ENCODE measurements at regions not wholly inside any gene's neighbourhood (a gene's known extent, or its start where the extent isn't known, plus 50 kb on each side); places are given as distances from the start of the nearest gene placed in this dataset.

DNA sequence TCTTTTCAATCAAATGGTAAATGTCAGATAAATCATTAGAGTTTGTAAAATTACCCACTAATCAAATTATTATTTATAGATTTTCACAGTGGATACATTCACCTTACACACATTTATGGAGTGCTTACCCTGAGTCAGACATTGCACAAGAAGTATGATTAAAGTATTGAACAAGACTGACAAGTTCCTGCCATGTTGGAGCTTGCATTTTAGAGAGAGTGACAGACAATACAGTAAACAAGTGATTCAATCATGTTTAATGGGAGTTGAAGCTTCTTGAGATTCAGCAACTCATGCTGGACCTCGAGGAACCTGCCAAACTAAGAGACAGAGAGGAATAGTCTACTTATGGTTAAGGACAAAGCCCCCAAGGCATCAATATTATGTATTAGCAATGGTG is 487.8 kb downstream of the PCDH17 start:
- H3K36me3 ChIP-seq (ENCODE audit: insufficient read depth, low read length) = no peaks in the 10 kb centered on the region
- no peaks in the 10 kb centered on the region for H3K9me3 ChIP-seq (ENCODE audit: low read length)
- H3K27me3 ChIP-seq (ENCODE audit: control insufficient read depth in 1 of 2, insufficient read depth in 2 of 2, low read length in 2 of 2) = no peaks in the 10 kb centered on the region
- H3K4me1 ChIP-seq (ENCODE audit: insufficient read depth, low read length) = no peaks in the 10 kb centered on the region
- no peak overlapping the region for H3K4me3 ChIP-seq (ENCODE audit: low read depth in 1 of 2, low read length in 2 of 2)
- H3K27ac ChIP-seq (ENCODE audit: low read depth, low read length) = no peak overlapping the region
- no peak overlapping the region for H3K9ac ChIP-seq (ENCODE audit: low read length)

DNA sequence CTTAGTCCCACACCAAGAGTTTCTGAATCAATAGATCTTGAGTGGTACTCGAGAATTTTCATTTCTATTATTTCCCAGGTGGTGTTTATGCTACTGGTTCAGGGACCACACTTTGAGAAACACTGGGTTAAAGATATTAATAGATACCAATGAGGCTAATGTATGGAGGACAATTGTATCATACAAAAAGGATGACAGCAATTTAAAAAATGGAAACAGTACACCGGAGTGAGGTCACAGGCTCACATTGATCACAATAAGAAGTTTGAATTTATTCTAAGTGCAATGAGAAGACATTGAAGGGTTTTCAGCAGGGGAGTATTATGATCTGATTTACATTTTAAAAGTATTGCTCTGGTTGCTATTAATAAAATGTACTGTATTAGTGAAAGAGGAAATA is 488.3 kb downstream of the PCDH17 start:
- Histone ChIP-seq H3K4me3 (ENCODE audit: low read depth in 1 of 2, low read length in 2 of 2) (no peak overlapping the region), H3K27me3 (ENCODE audit: control insufficient read depth in 1 of 2, insufficient read depth in 2 of 2, low read length in 2 of 2) (no peaks in the 10 kb centered on the region), H3K36me3 (ENCODE audit: insufficient read depth, low read length) (no peaks in the 10 kb centered on the region), H3K9ac (ENCODE audit: low read length) (no peak overlapping the region), H3K9me3 (ENCODE audit: low read length) (no peaks in the 10 kb centered on the region), H3K27ac (ENCODE audit: low read depth, low read length) (no peak overlapping the region), H3K4me1 (ENCODE audit: insufficient read depth, low read length) (no peaks in the 10 kb centered on the region)

DNA sequence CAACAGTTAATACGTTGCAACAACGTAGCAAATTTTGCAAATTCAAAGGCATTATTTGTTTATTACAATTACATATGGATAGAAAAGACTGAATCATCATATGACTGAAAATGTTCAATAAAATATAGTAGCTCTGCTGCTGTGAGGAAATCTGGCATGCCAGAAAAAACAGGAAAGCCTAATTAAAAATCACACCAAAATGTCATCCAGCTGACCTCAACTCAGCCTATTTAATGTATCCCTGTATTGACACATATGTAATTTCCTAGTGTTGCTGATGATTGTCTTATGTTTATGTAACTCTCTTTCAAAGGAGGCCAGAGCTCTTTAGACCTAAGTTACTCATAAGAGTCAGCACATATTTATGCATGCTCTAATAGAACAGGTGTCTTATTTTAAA is 495.0 kb downstream of the PCDH17 start:
- Histone ChIP-seq H3K27me3 (ENCODE audit: control insufficient read depth in 1 of 2, insufficient read depth in 2 of 2, low read length in 2 of 2) (no peaks in the 10 kb centered on the region), H3K4me1 (ENCODE audit: insufficient read depth, low read length) (no peaks in the 10 kb centered on the region), H3K27ac (ENCODE audit: low read depth, low read length) (no peak overlapping the region), H3K4me3 (ENCODE audit: low read depth in 1 of 2, low read length in 2 of 2) (no peak overlapping the region), H3K9me3 (ENCODE audit: low read length) (no peaks in the 10 kb centered on the region), H3K36me3 (ENCODE audit: insufficient read depth, low read length) (no peaks in the 10 kb centered on the region), H3K9ac (ENCODE audit: low read length) (no peak overlapping the region)

DNA sequence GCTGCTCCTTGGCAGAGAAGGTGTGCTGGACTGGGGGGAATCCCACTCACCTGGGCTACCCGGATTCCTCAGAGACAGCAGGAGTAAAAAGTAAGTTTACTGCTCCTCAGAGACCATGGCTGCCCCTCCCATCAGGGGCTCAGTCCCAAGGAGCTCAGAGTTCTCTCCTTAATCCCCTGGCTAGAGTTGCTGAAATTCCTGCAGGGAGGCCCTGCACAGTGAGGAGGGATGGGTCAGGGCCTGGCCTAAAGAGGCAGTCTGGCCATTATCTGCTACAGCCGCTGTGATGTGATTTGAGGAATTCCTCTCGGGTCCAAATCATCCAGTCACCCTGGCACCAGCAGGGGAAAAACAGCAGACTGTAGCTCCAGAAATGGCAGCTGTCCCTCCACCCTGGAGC is 502.5 kb downstream of the PCDH17 start:
- Histone ChIP-seq H3K27ac (ENCODE audit: low read depth, low read length) (no peak overlapping the region), H3K9ac (ENCODE audit: low read length) (no peak overlapping the region), H3K27me3 (ENCODE audit: control insufficient read depth in 1 of 2, insufficient read depth in 2 of 2, low read length in 2 of 2) (no peaks in the 10 kb centered on the region), H3K4me1 (ENCODE audit: insufficient read depth, low read length) (no peaks in the 10 kb centered on the region), H3K36me3 (ENCODE audit: insufficient read depth, low read length) (no peaks in the 10 kb centered on the region), H3K4me3 (ENCODE audit: low read depth in 1 of 2, low read length in 2 of 2) (no peak overlapping the region), H3K9me3 (ENCODE audit: low read length) (no peaks in the 10 kb centered on the region)

DNA sequence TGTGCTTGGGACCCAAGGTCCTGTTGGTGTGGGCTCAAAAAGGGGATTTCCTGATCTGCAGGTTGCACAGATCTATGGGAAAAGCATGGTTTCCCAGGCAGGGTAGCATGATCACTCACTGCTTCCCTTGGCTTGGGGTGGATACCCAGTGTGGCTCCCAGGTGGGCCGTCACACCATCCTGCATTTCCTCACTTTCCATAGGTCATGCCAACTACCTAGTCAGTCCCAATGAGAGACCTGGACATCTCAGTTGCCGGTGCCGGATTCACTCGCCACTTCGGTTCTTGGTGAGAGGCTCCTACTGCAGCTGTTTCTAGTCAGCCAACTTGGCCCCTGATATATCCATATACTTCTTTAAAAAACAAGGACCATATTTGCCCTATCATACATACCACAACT is 503.0 kb downstream of the PCDH17 start:
- Histone ChIP-seq H3K27me3 (ENCODE audit: control insufficient read depth in 1 of 2, insufficient read depth in 2 of 2, low read length in 2 of 2) (no peaks in the 10 kb centered on the region), H3K27ac (ENCODE audit: low read depth, low read length) (no peak overlapping the region), H3K9me3 (ENCODE audit: low read length) (no peaks in the 10 kb centered on the region), H3K36me3 (ENCODE audit: insufficient read depth, low read length) (no peaks in the 10 kb centered on the region), H3K4me1 (ENCODE audit: insufficient read depth, low read length) (no peaks in the 10 kb centered on the region), H3K4me3 (ENCODE audit: low read depth in 1 of 2, low read length in 2 of 2) (no peak overlapping the region), H3K9ac (ENCODE audit: low read length) (no peak overlapping the region)

DNA sequence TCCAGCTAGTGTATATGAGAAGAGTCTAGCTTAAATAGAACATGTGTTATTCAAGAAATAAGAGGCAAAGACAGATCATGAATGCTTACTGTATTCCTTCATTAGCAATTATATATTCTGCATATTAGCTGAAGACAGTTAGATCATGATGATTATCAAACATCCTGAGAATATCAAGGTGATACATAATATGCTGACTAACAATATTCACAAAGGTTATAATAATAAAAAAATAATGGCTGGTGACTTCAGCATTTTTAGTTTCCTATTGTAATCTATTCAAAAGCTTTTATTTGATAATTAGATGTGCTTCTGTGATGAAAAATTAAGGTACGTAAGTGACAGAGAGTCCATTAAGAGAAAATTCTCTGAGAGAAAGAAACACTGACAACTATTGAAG is 511.4 kb downstream of the PCDH17 start:
- Histone ChIP-seq H3K9me3 (ENCODE audit: low read length) (no peaks in the 10 kb centered on the region), H3K4me3 (ENCODE audit: low read depth in 1 of 2, low read length in 2 of 2) (no peak overlapping the region), H3K9ac (ENCODE audit: low read length) (no peak overlapping the region), H3K36me3 (ENCODE audit: insufficient read depth, low read length) (no peaks in the 10 kb centered on the region), H3K27ac (ENCODE audit: low read depth, low read length) (no peak overlapping the region), H3K4me1 (ENCODE audit: insufficient read depth, low read length) (no peaks in the 10 kb centered on the region), H3K27me3 (ENCODE audit: control insufficient read depth in 1 of 2, insufficient read depth in 2 of 2, low read length in 2 of 2) (no peaks in the 10 kb centered on the region)

DNA sequence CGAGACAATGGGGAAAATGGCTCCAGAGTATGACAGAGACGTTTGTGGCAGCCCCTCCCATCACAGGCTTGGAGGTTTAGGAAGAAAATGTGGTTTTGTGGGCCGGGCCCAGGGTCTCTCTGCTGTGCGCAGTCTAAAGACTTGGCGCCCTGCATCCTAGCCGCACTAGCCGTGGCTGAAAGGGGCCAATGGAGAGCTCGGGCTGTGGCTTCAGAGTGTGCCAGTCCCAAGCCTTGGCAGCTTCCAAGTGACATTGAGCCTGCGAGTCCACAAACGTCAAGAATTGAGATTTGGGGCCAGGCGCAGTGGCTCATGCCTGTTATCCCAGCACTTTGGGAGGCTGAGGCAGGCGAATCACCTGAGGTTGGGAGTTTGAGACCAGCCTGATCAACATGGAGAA is 513.1 kb downstream of the PCDH17 start:
- no peaks in the 10 kb centered on the region for H3K27me3 ChIP-seq (ENCODE audit: control insufficient read depth in 1 of 2, insufficient read depth in 2 of 2, low read length in 2 of 2)
- no peak overlapping the region for H3K4me3 ChIP-seq (ENCODE audit: low read depth in 1 of 2, low read length in 2 of 2)
- H3K9ac ChIP-seq (ENCODE audit: low read length) = no peak overlapping the region
- no peaks in the 10 kb centered on the region for H3K9me3 ChIP-seq (ENCODE audit: low read length)
- H3K36me3 ChIP-seq (ENCODE audit: insufficient read depth, low read length) = no peaks in the 10 kb centered on the region
- H3K4me1 ChIP-seq (ENCODE audit: insufficient read depth, low read length) = no peaks in the 10 kb centered on the region
- H3K27ac ChIP-seq (ENCODE audit: low read depth, low read length) = no peak overlapping the region

DNA sequence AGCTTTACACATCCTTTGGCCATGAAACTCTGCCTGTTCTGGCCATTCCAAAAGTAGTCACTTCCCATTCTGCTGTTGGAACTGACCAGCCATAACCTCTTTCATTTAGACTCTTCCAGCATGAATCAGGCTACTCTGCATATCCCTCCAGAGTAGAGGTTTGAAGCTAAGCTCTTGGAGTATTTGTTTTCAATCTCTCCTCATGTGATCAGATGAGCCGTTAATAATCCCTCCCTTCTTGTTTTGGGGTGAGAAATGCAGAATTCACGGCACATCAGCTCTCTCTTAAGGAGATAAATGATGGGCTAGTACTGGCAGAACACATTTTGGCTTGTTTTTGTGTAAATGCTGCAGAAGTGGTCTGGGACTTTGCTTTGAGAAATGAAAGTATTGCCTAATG is 519.9 kb downstream of the PCDH17 start:
- Histone ChIP-seq H3K9ac (ENCODE audit: low read length) (no peak overlapping the region), H3K9me3 (ENCODE audit: low read length) (no peaks in the 10 kb centered on the region), H3K27ac (ENCODE audit: low read depth, low read length) (no peak overlapping the region), H3K27me3 (ENCODE audit: control insufficient read depth in 1 of 2, insufficient read depth in 2 of 2, low read length in 2 of 2) (no peaks in the 10 kb centered on the region), H3K4me3 (ENCODE audit: low read depth in 1 of 2, low read length in 2 of 2) (no peak overlapping the region), H3K36me3 (ENCODE audit: insufficient read depth, low read length) (no peaks in the 10 kb centered on the region), H3K4me1 (ENCODE audit: insufficient read depth, low read length) (no peaks in the 10 kb centered on the region)

DNA sequence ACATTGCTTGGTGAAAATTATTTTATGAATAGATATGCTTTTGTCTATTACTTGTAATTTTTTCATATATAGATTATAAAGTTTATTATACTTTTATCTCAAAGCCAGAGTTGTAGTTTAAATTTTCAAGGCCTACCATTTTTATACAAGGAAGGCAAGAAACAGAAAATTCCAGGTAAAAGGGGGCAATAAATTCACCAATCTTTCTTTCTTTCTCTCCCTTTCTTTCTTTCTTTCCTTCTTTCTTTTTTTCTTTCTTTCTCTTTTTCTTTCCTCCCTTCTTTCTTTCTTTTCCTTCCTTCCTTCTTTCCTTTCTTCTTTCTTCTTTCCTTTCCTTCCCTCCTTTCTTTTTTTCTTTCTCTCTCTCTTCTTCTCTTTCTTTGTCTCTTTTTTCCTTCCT is 529.4 kb downstream of the PCDH17 start:
- no peaks in the 10 kb centered on the region for H3K9me3 ChIP-seq (ENCODE audit: low read length)
- H3K4me3 ChIP-seq (ENCODE audit: low read depth in 1 of 2, low read length in 2 of 2) = no peak overlapping the region
- H3K9ac ChIP-seq (ENCODE audit: low read length) = no peak overlapping the region
- H3K36me3 ChIP-seq (ENCODE audit: insufficient read depth, low read length) = no peaks in the 10 kb centered on the region
- H3K27ac ChIP-seq (ENCODE audit: low read depth, low read length) = no peak overlapping the region
- H3K27me3 ChIP-seq (ENCODE audit: control insufficient read depth in 1 of 2, insufficient read depth in 2 of 2, low read length in 2 of 2) = no peaks in the 10 kb centered on the region
- H3K4me1 ChIP-seq (ENCODE audit: insufficient read depth, low read length) = no peaks in the 10 kb centered on the region

DNA sequence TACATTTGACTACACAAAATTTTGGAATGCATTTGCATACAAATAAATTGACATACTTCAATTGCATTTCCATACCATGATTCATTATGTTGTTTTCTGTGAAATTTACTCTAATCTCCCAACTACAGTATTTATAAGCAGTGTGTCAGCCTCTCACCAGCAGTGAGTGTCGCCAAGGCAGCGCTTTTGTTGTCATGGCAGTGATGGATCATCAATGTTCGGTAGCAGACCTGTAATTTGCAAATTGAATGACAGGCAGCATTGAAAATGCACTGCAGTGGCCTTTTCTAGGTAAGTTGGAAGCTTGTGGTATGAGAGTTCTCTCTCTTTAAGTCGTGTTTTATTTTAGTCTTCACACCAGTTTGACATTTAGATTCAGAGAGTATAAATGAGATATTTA is 534.1 kb downstream of the PCDH17 start:
- no peaks in the 10 kb centered on the region for H3K4me1 ChIP-seq (ENCODE audit: insufficient read depth, low read length)
- no peaks in the 10 kb centered on the region for H3K36me3 ChIP-seq (ENCODE audit: insufficient read depth, low read length)
- no peak overlapping the region for H3K27ac ChIP-seq (ENCODE audit: low read depth, low read length)
- H3K9me3 ChIP-seq (ENCODE audit: low read length) = no peaks in the 10 kb centered on the region
- no peak overlapping the region for H3K9ac ChIP-seq (ENCODE audit: low read length)
- H3K27me3 ChIP-seq (ENCODE audit: control insufficient read depth in 1 of 2, insufficient read depth in 2 of 2, low read length in 2 of 2) = no peaks in the 10 kb centered on the region
- no peak overlapping the region for H3K4me3 ChIP-seq (ENCODE audit: low read depth in 1 of 2, low read length in 2 of 2)

DNA sequence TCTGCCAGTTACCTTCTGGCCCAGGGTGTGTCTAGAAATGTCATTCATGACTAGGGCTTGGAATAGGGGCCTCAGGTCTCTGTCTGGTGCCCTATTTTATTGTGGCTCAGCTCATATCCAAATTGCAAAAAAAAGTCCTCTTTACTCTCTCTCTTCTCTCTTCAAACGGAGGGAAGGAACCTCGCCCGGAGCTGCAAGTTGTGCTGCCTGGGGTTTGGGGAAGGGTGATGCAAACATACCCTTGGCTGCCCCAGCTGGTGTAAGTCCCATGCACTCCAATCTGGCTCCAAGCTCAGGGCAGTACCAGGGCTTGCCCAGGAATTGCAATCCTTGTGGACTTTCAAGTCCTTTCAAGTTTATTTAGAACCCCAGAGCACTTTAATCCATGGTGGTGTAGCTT is 549.6 kb downstream of the PCDH17 start:
- Histone ChIP-seq H3K27ac (ENCODE audit: low read depth, low read length) (no peak overlapping the region), H3K36me3 (ENCODE audit: insufficient read depth, low read length) (no peaks in the 10 kb centered on the region), H3K4me1 (ENCODE audit: insufficient read depth, low read length) (no peaks in the 10 kb centered on the region), H3K9ac (ENCODE audit: low read length) (no peak overlapping the region), H3K9me3 (ENCODE audit: low read length) (no peaks in the 10 kb centered on the region), H3K4me3 (ENCODE audit: low read depth in 1 of 2, low read length in 2 of 2) (no peak overlapping the region), H3K27me3 (ENCODE audit: control insufficient read depth in 1 of 2, insufficient read depth in 2 of 2, low read length in 2 of 2) (no peaks in the 10 kb centered on the region)

DNA sequence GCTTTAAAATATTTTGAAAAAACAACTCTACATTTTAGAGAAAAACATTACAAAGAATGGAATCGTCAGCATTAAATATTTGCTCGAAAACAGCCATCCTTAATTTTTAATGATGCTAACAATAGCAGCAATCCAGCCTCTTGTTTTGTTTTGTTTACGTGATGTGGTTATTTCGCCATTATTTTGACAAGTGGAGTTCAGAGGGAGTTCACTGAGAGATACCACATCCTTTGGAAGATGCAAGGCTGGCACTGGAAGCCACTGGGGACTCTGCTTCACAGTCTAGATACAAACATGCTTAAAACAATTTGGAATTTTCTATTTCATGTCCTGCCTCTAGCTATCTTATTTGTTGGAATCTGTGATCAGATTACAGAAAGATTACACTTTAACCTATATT is 556.3 kb downstream of the PCDH17 start:
- Histone ChIP-seq H3K27ac (ENCODE audit: low read depth, low read length) (no peak overlapping the region), H3K9me3 (ENCODE audit: low read length) (no peaks in the 10 kb centered on the region), H3K4me3 (ENCODE audit: low read depth in 1 of 2, low read length in 2 of 2) (no peak overlapping the region), H3K9ac (ENCODE audit: low read length) (no peak overlapping the region), H3K27me3 (ENCODE audit: control insufficient read depth in 1 of 2, insufficient read depth in 2 of 2, low read length in 2 of 2) (no peaks in the 10 kb centered on the region), H3K36me3 (ENCODE audit: insufficient read depth, low read length) (no peaks in the 10 kb centered on the region), H3K4me1 (ENCODE audit: insufficient read depth, low read length) (no peaks in the 10 kb centered on the region)
